ENCODE measurements at regions not wholly inside any gene's neighbourhood (a gene's known extent, or its start where the extent isn't known, plus 50 kb on each side); places are given as distances from the start of the nearest gene placed in this dataset.

GRCh38 chr4:63029380-63029779 lies 1379.9 kb downstream of the TECRL start:
- ChIA-PET CTCF (no interaction called here), POLR2A (no interaction called here)
- no peaks in the 10 kb centered on the region for H3K27me3 Mint-ChIP-seq (ENCODE audit: low read depth)
- H3K9me3 Mint-ChIP-seq (ENCODE audit: insufficient read depth), result no peaks in the 10 kb centered on the region
- no peaks in the 10 kb centered on the region for H3K4me1 Mint-ChIP-seq (ENCODE audit: low read depth)
- no peaks in the 10 kb centered on the region for H3K36me3 Mint-ChIP-seq (ENCODE audit: low read depth)
- H3K4me3 Mint-ChIP-seq, result no peak overlapping the region
- no peak overlapping the region for H3K27ac Mint-ChIP-seq
- ATAC-seq (no peak), DNase-seq (no peak)

- DNase-seq, result no peak
- no peaks in the 10 kb centered on the region for H3K4me1 Mint-ChIP-seq (ENCODE audit: low read depth)
- H3K4me3 Mint-ChIP-seq, result no peak overlapping the region
- no peak overlapping the region for H3K27ac Mint-ChIP-seq
- peaks cover 18% of the 10 kb centered on the region for H3K9me3 Mint-ChIP-seq (ENCODE audit: insufficient read depth)
- H3K27me3 Mint-ChIP-seq (ENCODE audit: low read depth), result no peaks in the 10 kb centered on the region
- CTCF ChIA-PET, result no interaction called here
- no peaks in the 10 kb centered on the region for H3K36me3 Mint-ChIP-seq (ENCODE audit: low read depth)
- no peak for ATAC-seq
- POLR2A ChIA-PET, result no interaction called here
These were observed 1388.6 kb downstream of the TECRL start for GRCh38 chr4:63020661-63021060.

GRCh38 chr4:63017300-63017699 lies 1392.0 kb downstream of the TECRL start:
- CTCF ChIA-PET, result interaction anchor here (1.3 kb wide), 1 partner anchor 11 kb away, joined by 3 read pairs; no protein-coding TSS in a partner anchor
- no peak for DNase-seq
- POLR2A ChIA-PET, result no interaction called here
- Mint-ChIP-seq H3K27ac (no peak overlapping the region), H3K4me3 (no peak overlapping the region), H3K36me3 (ENCODE audit: low read depth) (no peaks in the 10 kb centered on the region), H3K27me3 (ENCODE audit: low read depth) (no peaks in the 10 kb centered on the region), H3K9me3 (ENCODE audit: insufficient read depth) (peaks cover 24% of the 10 kb centered on the region), H3K4me1 (ENCODE audit: low read depth) (no peaks in the 10 kb centered on the region)
- no peak for ATAC-seq

- Mint-ChIP-seq H3K4me1 (ENCODE audit: low read depth) (no peaks in the 10 kb centered on the region), H3K27me3 (ENCODE audit: low read depth) (no peaks in the 10 kb centered on the region), H3K27ac (no peak overlapping the region), H3K9me3 (ENCODE audit: insufficient read depth) (peaks cover 8% of the 10 kb centered on the region), H3K36me3 (ENCODE audit: low read depth) (no peaks in the 10 kb centered on the region), H3K4me3 (no peak overlapping the region)
- ATAC-seq (no peak), DNase-seq (no peak)
- ChIA-PET POLR2A (no interaction called here), CTCF (no interaction called here)
These were observed 1438.4 kb downstream of the TECRL start for GRCh38 chr4:62970846-62971245.

- H3K36me3 Mint-ChIP-seq (ENCODE audit: low read depth), result no peaks in the 10 kb centered on the region
- no peaks in the 10 kb centered on the region for H3K27me3 Mint-ChIP-seq (ENCODE audit: low read depth)
- ATAC-seq (no peak), DNase-seq (no peak)
- no peak overlapping the region for H3K4me3 Mint-ChIP-seq
- no peaks in the 10 kb centered on the region for H3K4me1 Mint-ChIP-seq (ENCODE audit: low read depth)
- ChIA-PET POLR2A (no interaction called here), CTCF (no interaction called here)
- H3K27ac Mint-ChIP-seq, result no peak overlapping the region
- no peaks in the 10 kb centered on the region for H3K9me3 Mint-ChIP-seq (ENCODE audit: insufficient read depth)
These were observed 1448.8 kb downstream of the TECRL start for GRCh38 chr4:62960415-62960814.

GRCh38 chr4:62953752-62954151 lies 1455.5 kb downstream of the TECRL start:
- H3K36me3 Mint-ChIP-seq (ENCODE audit: low read depth), result no peaks in the 10 kb centered on the region
- H3K4me3 Mint-ChIP-seq, result no peak overlapping the region
- POLR2A ChIA-PET, result no interaction called here
- ATAC-seq, result no peak
- no peak for DNase-seq
- H3K27me3 Mint-ChIP-seq (ENCODE audit: low read depth), result no peaks in the 10 kb centered on the region
- CTCF ChIA-PET, result no interaction called here
- peaks cover 8% of the 10 kb centered on the region for H3K9me3 Mint-ChIP-seq (ENCODE audit: insufficient read depth)
- H3K4me1 Mint-ChIP-seq (ENCODE audit: low read depth), result no peaks in the 10 kb centered on the region
- no peak overlapping the region for H3K27ac Mint-ChIP-seq

GRCh38 chr4:62952366-62952765 lies 1456.9 kb downstream of the TECRL start:
- POLR2A ChIA-PET, result no interaction called here

GRCh38 chr4:62948108-62948507 lies 1461.1 kb downstream of the TECRL start:
- H3K4me1 Mint-ChIP-seq (ENCODE audit: low read depth), result no peaks in the 10 kb centered on the region
- no peaks in the 10 kb centered on the region for H3K27me3 Mint-ChIP-seq (ENCODE audit: low read depth)
- ATAC-seq, result no peak
- H3K27ac Mint-ChIP-seq, result no peak overlapping the region
- no peaks in the 10 kb centered on the region for H3K36me3 Mint-ChIP-seq (ENCODE audit: low read depth)
- ChIA-PET CTCF (no interaction called here), POLR2A (no interaction called here)
- H3K9me3 Mint-ChIP-seq (ENCODE audit: insufficient read depth), result peaks cover 8% of the 10 kb centered on the region
- DNase-seq, result no peak
- H3K4me3 Mint-ChIP-seq, result no peak overlapping the region

More at GRCh38 chr4:62952366-62952765, 1456.9 kb downstream of the TECRL start:
- Mint-ChIP-seq H3K9me3 (ENCODE audit: insufficient read depth) (peaks cover 8% of the 10 kb centered on the region), H3K36me3 (ENCODE audit: low read depth) (no peaks in the 10 kb centered on the region), H3K4me1 (ENCODE audit: low read depth) (no peaks in the 10 kb centered on the region), H3K27me3 (ENCODE audit: low read depth) (no peaks in the 10 kb centered on the region), H3K4me3 (no peak overlapping the region), H3K27ac (no peak overlapping the region)
- no peak for ATAC-seq
- DNase-seq, result no peak
- CTCF ChIA-PET, result no interaction called here

GRCh38 chr4:62940229-62940628 lies 1469.0 kb downstream of the TECRL start:
- ChIA-PET CTCF (no interaction called here), POLR2A (no interaction called here)
- Mint-ChIP-seq H3K27me3 (ENCODE audit: low read depth) (no peaks in the 10 kb centered on the region), H3K36me3 (ENCODE audit: low read depth) (no peaks in the 10 kb centered on the region), H3K9me3 (ENCODE audit: insufficient read depth) (peaks cover 17% of the 10 kb centered on the region), H3K4me3 (no peak overlapping the region), H3K4me1 (ENCODE audit: low read depth) (no peaks in the 10 kb centered on the region), H3K27ac (no peak overlapping the region)
- DNase-seq (no peak), ATAC-seq (no peak)

GRCh38 chr4:62930884-62931283 lies 1478.4 kb downstream of the TECRL start:
- ATAC-seq (no peak), DNase-seq (no peak)
- no peak overlapping the region for H3K4me3 Mint-ChIP-seq
- ChIA-PET CTCF (no interaction called here), POLR2A (no interaction called here)
- H3K4me1 Mint-ChIP-seq (ENCODE audit: low read depth), result no peaks in the 10 kb centered on the region
- no peaks in the 10 kb centered on the region for H3K27me3 Mint-ChIP-seq (ENCODE audit: low read depth)
- peaks cover 11% of the 10 kb centered on the region for H3K9me3 Mint-ChIP-seq (ENCODE audit: insufficient read depth)
- H3K27ac Mint-ChIP-seq, result no peak overlapping the region
- no peaks in the 10 kb centered on the region for H3K36me3 Mint-ChIP-seq (ENCODE audit: low read depth)

- Mint-ChIP-seq H3K27ac (no peak overlapping the region), H3K27me3 (ENCODE audit: low read depth) (no peaks in the 10 kb centered on the region), H3K9me3 (ENCODE audit: insufficient read depth) (no peaks in the 10 kb centered on the region), H3K4me1 (ENCODE audit: low read depth) (no peaks in the 10 kb centered on the region), H3K36me3 (ENCODE audit: low read depth) (no peaks in the 10 kb centered on the region), H3K4me3 (no peak overlapping the region)
- ChIA-PET CTCF (no interaction called here), POLR2A (no interaction called here)
- ATAC-seq (no peak), DNase-seq (no peak)
These were observed 1480.8 kb downstream of the TECRL start for GRCh38 chr4:62928483-62928882.

GRCh38 chr4:62927574-62927973 lies 1481.7 kb downstream of the TECRL start:
- no peak for ATAC-seq
- H3K27me3 Mint-ChIP-seq (ENCODE audit: low read depth), result no peaks in the 10 kb centered on the region
- H3K36me3 Mint-ChIP-seq (ENCODE audit: low read depth), result no peaks in the 10 kb centered on the region
- no peak overlapping the region for H3K27ac Mint-ChIP-seq
- POLR2A ChIA-PET, result no interaction called here
- no peak for DNase-seq
- CTCF ChIA-PET, result no interaction called here
- H3K4me1 Mint-ChIP-seq (ENCODE audit: low read depth), result no peaks in the 10 kb centered on the region
- no peaks in the 10 kb centered on the region for H3K9me3 Mint-ChIP-seq (ENCODE audit: insufficient read depth)
- no peak overlapping the region for H3K4me3 Mint-ChIP-seq

GRCh38 chr4:62923783-62924182 lies 1485.5 kb downstream of the TECRL start:
- no peak overlapping the region for H3K4me3 Mint-ChIP-seq
- no peak overlapping the region for H3K27ac Mint-ChIP-seq
- DNase-seq (no peak), ATAC-seq (no peak)
- H3K27me3 Mint-ChIP-seq (ENCODE audit: low read depth), result no peaks in the 10 kb centered on the region
- ChIA-PET POLR2A (no interaction called here), CTCF (no interaction called here)
- H3K9me3 Mint-ChIP-seq (ENCODE audit: insufficient read depth), result peaks cover 4% of the 10 kb centered on the region
- no peaks in the 10 kb centered on the region for H3K4me1 Mint-ChIP-seq (ENCODE audit: low read depth)
- H3K36me3 Mint-ChIP-seq (ENCODE audit: low read depth), result no peaks in the 10 kb centered on the region
